CD4-positive, alpha-beta T cell (primary cell): ENCODE measurements at regions not wholly inside any gene's neighbourhood (a gene's known extent, or its start where the extent isn't known, plus 50 kb on each side); places are given as distances from the start of the nearest gene placed in this dataset.

Experiments used
- ATAC-seq: fragments of 200-7000 bp; cut with Tn5 transposase; one replicate; pipeline ENCODE4 v1.10.0; 2022; ENCODE audit warnings: mild to moderate bottlenecking; ENCODE audit not compliant: poor library complexity
- CTCF ChIA-PET: fragments of 350-600 bp; sonication (Branson Sonifier 250); formaldehyde crosslinking; loops from one replicate; lab custom pipeline; 2021; ENCODE audit warnings: antibody characterized with exemption, inconsistent platforms; lab: Charles Lee
- POLR2A ChIA-PET: fragments of 350-600 bp; sonication (Branson Sonifier 250); formaldehyde crosslinking; loops from one replicate; lab custom pipeline; 2021; ENCODE audit warnings: antibody characterized with exemption, inconsistent platforms; lab: Charles Lee
- DNase-seq, 14 experiments: peaks; one replicate each; pipeline ENCODE4 v3.0.0-alpha.2; 2013 to 2020; ENCODE audit warnings: mixed read lengths in 2 of 14
- H3K27ac ChIP-seq, 2 donors: one replicate each; pipeline versions ENCODE4 v1.5.1 to v1.7.0; 2013; ENCODE audit warnings: low read length in 2 of 2, low read depth in 1 of 2, mild to moderate bottlenecking in 1 of 2
- H3K27me3 ChIP-seq, 2 experiments: 1 replicate in 1 of 2; 2 replicates in 1 of 2; pipeline versions ENCODE4 v1.6.1 to v1.7.0; 2013; ENCODE audit warnings: low read length in 2 of 2, control low read depth in 1 of 2, mild to moderate bottlenecking in 1 of 2, moderate library complexity in 1 of 2; ENCODE audit not compliant: insufficient read depth in 2 of 2, control insufficient read depth in 1 of 2
- H3K36me3 ChIP-seq: one replicate; pipeline ENCODE4 v1.6.1; 2013; ENCODE audit warnings: low read length, control low read depth; ENCODE audit not compliant: insufficient read depth
- H3K4me1 ChIP-seq: one replicate; pipeline ENCODE4 v1.6.1; 2013; ENCODE audit warnings: low read length, control low read depth; ENCODE audit not compliant: insufficient read depth
- H3K4me3 ChIP-seq: one replicate; pipeline ENCODE4 v1.5.1; 2013; ENCODE audit warnings: mild to moderate bottlenecking, low read length, moderate library complexity
- H3K9me3 ChIP-seq, 2 experiments: 1 replicate in 1 of 2; 2 replicates in 1 of 2; pipeline versions ENCODE4 v1.6.1 to v1.7.0; 2013; ENCODE audit warnings: low read length in 2 of 2, mild to moderate bottlenecking in 2 of 2, control low read depth in 1 of 2, moderate library complexity in 1 of 2; ENCODE audit not compliant: control insufficient read depth in 1 of 2, insufficient read depth in 1 of 2
- H3K27ac Mint-ChIP-seq: one replicate; pipeline ENCODE4 v1.8.0; 2020; ENCODE audit warnings: mixed read lengths
- H3K27me3 Mint-ChIP-seq: one replicate; pipeline ENCODE4 v1.8.0; 2021; ENCODE audit warnings: mixed read lengths
- H3K36me3 Mint-ChIP-seq: one replicate; pipeline ENCODE4 v1.8.0; 2021; ENCODE audit warnings: low read depth, mixed read lengths
- H3K4me1 Mint-ChIP-seq: one replicate; pipeline ENCODE4 v1.8.0; 2021; ENCODE audit warnings: low read depth, mixed read lengths
- H3K4me3 Mint-ChIP-seq: one replicate; pipeline ENCODE4 v1.8.0; 2020; ENCODE audit warnings: mild to moderate bottlenecking, mixed read lengths
- H3K9me3 Mint-ChIP-seq: one replicate; pipeline ENCODE4 v1.8.0; 2020; ENCODE audit warnings: mixed read lengths
- intact Hi-C, 2 experiments: fragments of 100-400 bp; cut with DNase I in 1 of 2; cut with micrococcal nuclease in 1 of 2; formaldehyde crosslinking; loops; one replicate each; pipeline versions ENCODE4 v1.15.1 to v1.9.0; 2023 to 2025; cut with DNase I, micrococcal nuclease
- TF ChIP-seq, protein P1 (sequence below): fragments of 200-600 bp; IDR thresholded peaks from one replicate; pipeline ENCODE4 v1.8.0; 2022; ENCODE audit warnings: antibody characterized with exemption, mild to moderate bottlenecking

DNA sequence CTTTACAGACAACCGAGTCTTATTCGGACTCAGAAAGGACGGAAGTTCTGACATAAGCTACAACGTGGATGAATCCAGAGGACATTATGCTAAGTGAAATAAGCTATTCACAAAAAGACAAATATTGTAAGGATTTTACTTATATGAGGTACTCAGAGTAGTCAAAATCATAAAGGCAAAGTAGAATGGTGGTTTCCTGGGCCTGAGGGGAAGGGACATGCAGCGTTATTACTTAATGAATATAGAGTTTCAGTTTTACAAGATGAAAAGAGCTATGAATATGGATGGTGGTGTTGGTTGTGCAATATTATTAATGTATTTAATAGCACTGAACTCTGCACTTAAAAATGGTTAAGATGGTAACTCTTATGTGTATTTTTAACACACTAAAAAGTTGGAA lies 419.1 kb upstream of the SGCG start:
- Histone ChIP-seq H3K9me3 (no peaks in the 10 kb centered on the region), H3K27ac (no peak overlapping the region), H3K36me3 (no peaks in the 10 kb centered on the region), H3K4me3 (no peak overlapping the region), H3K27me3 (no peaks in the 10 kb centered on the region), H3K4me1 (no peaks in the 10 kb centered on the region)
- Mint-ChIP-seq H3K27ac (no peak overlapping the region), H3K9me3 (no peaks in the 10 kb centered on the region), H3K36me3 (no peaks in the 10 kb centered on the region), H3K27me3 (no peaks in the 10 kb centered on the region), H3K4me1 (no peaks in the 10 kb centered on the region), H3K4me3 (no peak overlapping the region)
- intact Hi-C loops, result no loop called here
- ChIA-PET CTCF (no interaction called here), POLR2A (interaction anchor here (0.6 kb wide), 1 partner anchor 17 kb away, joined by 4 read pairs; no protein-coding TSS in a partner anchor)
- DNase-seq (no peak), ATAC-seq (no peak)
- TF ChIP-seq, protein P1, sequence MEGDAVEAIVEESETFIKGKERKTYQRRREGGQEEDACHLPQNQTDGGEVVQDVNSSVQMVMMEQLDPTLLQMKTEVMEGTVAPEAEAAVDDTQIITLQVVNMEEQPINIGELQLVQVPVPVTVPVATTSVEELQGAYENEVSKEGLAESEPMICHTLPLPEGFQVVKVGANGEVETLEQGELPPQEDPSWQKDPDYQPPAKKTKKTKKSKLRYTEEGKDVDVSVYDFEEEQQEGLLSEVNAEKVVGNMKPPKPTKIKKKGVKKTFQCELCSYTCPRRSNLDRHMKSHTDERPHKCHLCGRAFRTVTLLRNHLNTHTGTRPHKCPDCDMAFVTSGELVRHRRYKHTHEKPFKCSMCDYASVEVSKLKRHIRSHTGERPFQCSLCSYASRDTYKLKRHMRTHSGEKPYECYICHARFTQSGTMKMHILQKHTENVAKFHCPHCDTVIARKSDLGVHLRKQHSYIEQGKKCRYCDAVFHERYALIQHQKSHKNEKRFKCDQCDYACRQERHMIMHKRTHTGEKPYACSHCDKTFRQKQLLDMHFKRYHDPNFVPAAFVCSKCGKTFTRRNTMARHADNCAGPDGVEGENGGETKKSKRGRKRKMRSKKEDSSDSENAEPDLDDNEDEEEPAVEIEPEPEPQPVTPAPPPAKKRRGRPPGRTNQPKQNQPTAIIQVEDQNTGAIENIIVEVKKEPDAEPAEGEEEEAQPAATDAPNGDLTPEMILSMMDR, result no peak

DNA sequence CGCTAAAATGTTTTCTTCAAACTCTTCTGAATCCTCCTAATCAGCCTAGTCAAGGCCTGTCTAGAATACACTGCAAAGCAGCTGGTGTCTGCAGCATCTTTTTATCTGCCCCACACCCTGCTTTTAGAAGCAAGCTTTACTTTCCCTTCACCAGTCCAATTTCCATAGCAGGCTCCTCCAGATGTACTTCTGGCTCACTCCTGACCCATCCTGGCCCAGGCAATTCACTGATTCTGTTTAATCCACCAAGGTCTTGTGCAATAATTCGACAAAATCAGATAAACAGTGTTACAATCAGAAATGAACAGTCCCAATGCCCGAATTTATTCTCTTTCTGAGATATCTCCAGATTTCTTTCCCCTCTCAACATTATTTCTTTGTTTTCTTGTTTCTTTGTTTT lies 415.2 kb upstream of the SGCG start:
- no peak for ATAC-seq
- H3K4me1 Mint-ChIP-seq, result no peaks in the 10 kb centered on the region
- no peaks in the 10 kb centered on the region for H3K9me3 ChIP-seq
- no peak overlapping the region for H3K27ac Mint-ChIP-seq
- no peaks in the 10 kb centered on the region for H3K27me3 ChIP-seq
- H3K4me3 ChIP-seq, result no peak overlapping the region
- no peak overlapping the region for H3K4me3 Mint-ChIP-seq
- no peak overlapping the region for H3K27ac ChIP-seq
- H3K36me3 ChIP-seq, result no peaks in the 10 kb centered on the region
- H3K27me3 Mint-ChIP-seq, result no peaks in the 10 kb centered on the region
- intact Hi-C loops, result no loop called here
- POLR2A ChIA-PET, result no interaction called here
- H3K36me3 Mint-ChIP-seq, result no peaks in the 10 kb centered on the region
- H3K4me1 ChIP-seq, result no peaks in the 10 kb centered on the region
- DNase-seq, result no peak
- H3K9me3 Mint-ChIP-seq, result no peaks in the 10 kb centered on the region
- TF ChIP-seq, protein P1, result no peak
- CTCF ChIA-PET, result no interaction called here

DNA sequence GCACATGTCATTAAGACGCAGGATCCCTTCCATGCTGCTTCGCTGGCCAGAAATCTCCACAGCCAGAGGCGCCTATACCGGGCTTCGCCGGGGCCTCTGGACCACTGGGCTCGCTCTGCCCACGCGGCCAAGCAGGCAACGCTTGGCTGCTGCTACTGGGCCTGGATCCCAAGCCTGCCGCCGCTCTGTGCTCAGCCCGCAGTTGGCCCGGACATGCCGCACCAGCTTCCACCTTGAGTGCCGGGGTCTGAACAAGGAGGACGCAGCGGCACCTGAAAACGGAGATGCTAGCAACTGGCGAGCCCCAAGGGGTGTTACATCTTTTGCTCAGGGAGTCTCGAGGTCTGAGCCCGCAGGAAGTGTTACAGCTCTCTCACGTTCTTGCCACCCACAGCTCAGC lies 409.9 kb upstream of the SGCG start:
- no peak overlapping the region for H3K4me3 Mint-ChIP-seq
- DNase-seq, result no peak
- H3K27me3 Mint-ChIP-seq, result peaks cover 8% of the 10 kb centered on the region
- no peaks in the 10 kb centered on the region for H3K9me3 Mint-ChIP-seq
- no peak for ATAC-seq
- Histone ChIP-seq H3K4me3 (no peak overlapping the region), H3K27me3 (no peaks in the 10 kb centered on the region), H3K36me3 (no peaks in the 10 kb centered on the region), H3K9me3 (peaks cover 0 to 5% of the 10 kb centered on the region in 2 experiments), H3K4me1 (no peaks in the 10 kb centered on the region), H3K27ac (no peak overlapping the region)
- ChIA-PET POLR2A (interaction anchor here (0.6 kb wide), 1 partner anchor 837 kb away, joined by 3 read pairs; no protein-coding TSS in a partner anchor), CTCF (no interaction called here)
- no peaks in the 10 kb centered on the region for H3K4me1 Mint-ChIP-seq
- H3K36me3 Mint-ChIP-seq, result no peaks in the 10 kb centered on the region
- intact Hi-C loops, result no loop called here
- TF ChIP-seq, protein P1, result no peak
- H3K27ac Mint-ChIP-seq, result no peak overlapping the region
